Loucy (cell line): ENCODE measurements at regions not wholly inside any gene's neighbourhood (a gene's known extent, or its start where the extent isn't known, plus 50 kb on each side); places are given as distances from the start of the nearest gene placed in this dataset.

ENCODE experiments used
- CTCF ChIP-seq: fragments of 200-600 bp; sonication (generic); conservative IDR thresholded peaks from 2 replicates; pipeline ENCODE4 v1.5.1; 2014; ENCODE audit warnings: mild to moderate bottlenecking, antibody characterized with exemption, low read length
- EZH2phosphoT487 ChIP-seq: fragments of 200-600 bp; IDR thresholded peaks from 2 replicates; pipeline ENCODE4 v1.6.1; 2018; ENCODE audit warnings: antibody characterized with exemption, mild to moderate bottlenecking, moderate library complexity, borderline replicate concordance

GRCh38 chr13:89846926-89847585 lies 1500.4 kb upstream of the MIR17HG start:
- TF ChIP-seq CTCF (no peak), EZH2phosphoT487 (no peak)
